H1 (cell line): ENCODE measurements at regions not wholly inside any gene's neighbourhood (a gene's known extent, or its start where the extent isn't known, plus 50 kb on each side); places are given as distances from the start of the nearest gene placed in this dataset.

Source experiments
- EP300 ChIP-seq, 2 experiments: IDR thresholded peaks; 1 replicate in 1 of 2; 2 replicates in 1 of 2; pipeline ENCODE4 v1.6.1; 2011 to 2012; ENCODE audit warnings: low read depth in 2 of 2, low read length in 2 of 2, mild to moderate bottlenecking in 2 of 2, borderline replicate concordance in 1 of 2, inconsistent platforms in 1 of 2, moderate library complexity in 1 of 2
- NANOG ChIP-seq: IDR thresholded peaks from 2 replicates; pipeline ENCODE4 v1.6.1; 2011; ENCODE audit warnings: low read length, low read depth, mild to moderate bottlenecking, inconsistent platforms; ENCODE audit not compliant: insufficient read depth, poor library complexity, severe bottlenecking
- SP1 ChIP-seq: IDR thresholded peaks from 2 replicates; pipeline ENCODE4 v1.6.1; 2011; ENCODE audit warnings: low read depth, low read length
- TF ChIP-seq, protein P1 (sequence below): IDR thresholded peaks from 2 replicates; pipeline ENCODE4 v1.6.1; 2012; ENCODE audit warnings: low read length, inconsistent platforms

DNA sequence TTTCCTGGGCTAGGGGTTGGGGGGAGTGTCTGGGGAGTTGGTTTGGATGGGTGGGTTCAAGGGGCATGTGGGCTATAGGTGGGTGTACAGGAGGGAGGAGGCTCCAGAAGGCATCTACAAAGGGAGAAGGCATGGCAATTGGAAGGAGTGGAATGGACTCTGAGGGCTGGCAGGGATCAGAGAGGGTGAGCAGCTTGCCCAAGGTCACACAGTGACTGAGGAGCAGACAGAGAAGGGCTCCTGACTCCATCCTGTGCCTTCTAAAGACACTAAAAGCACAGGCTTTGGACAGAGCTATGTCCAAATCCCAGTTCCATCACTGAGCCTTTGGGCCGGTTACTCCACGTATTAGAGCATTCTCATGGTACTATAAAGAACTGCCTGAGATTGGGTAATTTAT is 151.8 kb downstream of the PTPRU start (continued):
- TF ChIP-seq EP300 (IDR thresholded peaks at IDR 0.05; ENCODE audit: borderline replicate concordance in 1 of 2, low read depth in 2 of 2, low read length in 2 of 2) (no peak), NANOG (no peak), SP1 (no peak)
- TF ChIP-seq, protein P1, sequence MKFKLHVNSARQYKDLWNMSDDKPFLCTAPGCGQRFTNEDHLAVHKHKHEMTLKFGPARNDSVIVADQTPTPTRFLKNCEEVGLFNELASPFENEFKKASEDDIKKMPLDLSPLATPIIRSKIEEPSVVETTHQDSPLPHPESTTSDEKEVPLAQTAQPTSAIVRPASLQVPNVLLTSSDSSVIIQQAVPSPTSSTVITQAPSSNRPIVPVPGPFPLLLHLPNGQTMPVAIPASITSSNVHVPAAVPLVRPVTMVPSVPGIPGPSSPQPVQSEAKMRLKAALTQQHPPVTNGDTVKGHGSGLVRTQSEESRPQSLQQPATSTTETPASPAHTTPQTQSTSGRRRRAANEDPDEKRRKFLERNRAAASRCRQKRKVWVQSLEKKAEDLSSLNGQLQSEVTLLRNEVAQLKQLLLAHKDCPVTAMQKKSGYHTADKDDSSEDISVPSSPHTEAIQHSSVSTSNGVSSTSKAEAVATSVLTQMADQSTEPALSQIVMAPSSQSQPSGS = no peak
